ENCODE measurements at regions not wholly inside any gene's neighbourhood (a gene's known extent, or its start where the extent isn't known, plus 50 kb on each side); places are given as distances from the start of the nearest gene placed in this dataset.
A peak's percentile ranks its signal among the peaks of the same experiment; 100 is the strongest.

DNA sequence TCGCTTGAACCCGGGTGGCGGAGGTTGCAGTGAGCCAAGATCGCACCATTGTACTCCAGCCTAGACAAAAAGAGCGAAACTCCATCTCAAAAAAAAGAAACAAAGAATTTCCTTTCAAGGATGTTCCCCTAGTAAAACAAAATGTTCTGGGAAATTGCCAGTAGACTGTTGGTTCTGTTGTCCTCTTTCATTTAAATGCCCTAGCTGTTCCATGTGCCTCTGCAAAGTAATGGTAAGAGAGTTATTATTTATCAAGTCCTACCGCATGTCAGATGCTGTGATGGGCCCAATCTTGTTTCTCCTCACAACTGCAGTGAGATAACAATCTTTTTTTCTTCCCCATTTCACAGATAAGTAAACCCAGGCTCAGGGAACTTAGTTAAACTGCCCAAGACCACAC lies 254.3 kb upstream of the TPM1 start:
- no CpG with 5 or more reads among the region's 6 CpGs for WGBS, 2 donors (ENCODE audit: extremely low coverage in 2 of 2, insufficient read length in 2 of 2, insufficient replicate concordance in 1 of 2)
- Histone ChIP-seq H2BK120ac (ENCODE audit: low read depth, low read length) (no peak overlapping the region), H3K4me1 (ENCODE audit: control insufficient read depth in 2 of 2, insufficient read depth in 1 of 2, low read depth in 1 of 2, low read length in 2 of 2) (peaks cover 5 to 9% of the 10 kb centered on the region in 2 donors), H4K8ac (ENCODE audit: low read depth, low read length) (no peak overlapping the region), H3K4ac (ENCODE audit: low read length) (no peak overlapping the region), H3K27ac (replicated peaks; ENCODE audit: low read length) (no peak overlapping the region), H2BK12ac (ENCODE audit: low read length) (no peak overlapping the region), H2AFZ (ENCODE audit: low read length) (no peak overlapping the region), H2BK15ac (ENCODE audit: low read length) (no peak overlapping the region), H4K91ac (ENCODE audit: low read depth, low read length, poor library complexity) (no peak overlapping the region), H3K79me1 (ENCODE audit: low read depth, low read length) (no peaks in the 10 kb centered on the region), H3K9me3 (replicated peaks in 1 of 2; ENCODE audit: control insufficient read depth in 2 of 2, insufficient read depth in 1 of 2, low read depth in 1 of 2, low read length in 2 of 2) (no peaks in the 10 kb centered on the region), H2BK5ac (ENCODE audit: low read length) (no peak overlapping the region), H3K18ac (ENCODE audit: low read length) (no peak overlapping the region), H3K14ac (ENCODE audit: low read length) (no peak overlapping the region), H3K23ac (ENCODE audit: low read depth, low read length, poor library complexity) (no peak overlapping the region), H3K4me2 (ENCODE audit: insufficient read depth, low read length, poor library complexity, severe bottlenecking) (no peak overlapping the region), H3K4me3 (ENCODE audit: low read length in 2 of 2) (no peak overlapping the region), H3K36me3 (replicated peaks in 1 of 2; ENCODE audit: control insufficient read depth in 2 of 2, insufficient read depth in 2 of 2, low read length in 2 of 2) (no peaks in the 10 kb centered on the region), H3K9ac (ENCODE audit: low read depth, low read length, poor library complexity) (no peak overlapping the region), H2AK5ac (ENCODE audit: low read depth, low read length) (no peak overlapping the region), H3K27me3 (ENCODE audit: control insufficient read depth in 3 of 3, insufficient read depth in 3 of 3, low read depth in 1 of 3, low read length in 3 of 3) (no peaks in the 10 kb centered on the region)
- DNase-seq (ENCODE audit: low spot score) = no peak

GRCh38 chr15:62790546-62790945 lies 252.0 kb upstream of the TPM1 start:
- H3K9me3 ChIP-seq (replicated peaks in 1 of 2; ENCODE audit: control insufficient read depth in 2 of 2, insufficient read depth in 1 of 2, low read depth in 1 of 2, low read length in 2 of 2) = no peaks in the 10 kb centered on the region
- no peak overlapping the region for H3K4ac ChIP-seq (ENCODE audit: low read length)
- no peak for DNase-seq (ENCODE audit: low spot score)
- no peak overlapping the region for H2BK120ac ChIP-seq (ENCODE audit: low read depth, low read length)
- no peaks in the 10 kb centered on the region for H3K27me3 ChIP-seq (ENCODE audit: control insufficient read depth in 3 of 3, insufficient read depth in 3 of 3, low read depth in 1 of 3, low read length in 3 of 3)
- H2BK5ac ChIP-seq (ENCODE audit: low read length) = no peak overlapping the region
- H3K14ac ChIP-seq (ENCODE audit: low read length) = no peak overlapping the region
- no peak overlapping the region for H4K91ac ChIP-seq (ENCODE audit: low read depth, low read length, poor library complexity)
- no peaks in the 10 kb centered on the region for H3K79me1 ChIP-seq (ENCODE audit: low read depth, low read length)
- no peaks in the 10 kb centered on the region for H3K36me3 ChIP-seq (replicated peaks in 1 of 2; ENCODE audit: control insufficient read depth in 2 of 2, insufficient read depth in 2 of 2, low read length in 2 of 2)
- no peak overlapping the region for H3K23ac ChIP-seq (ENCODE audit: low read depth, low read length, poor library complexity)
- no peak overlapping the region for H4K8ac ChIP-seq (ENCODE audit: low read depth, low read length)
- H3K27ac ChIP-seq (replicated peaks; ENCODE audit: low read length) = no peak overlapping the region
- no peak overlapping the region for H2AFZ ChIP-seq (ENCODE audit: low read length)
- H2BK12ac ChIP-seq (ENCODE audit: low read length) = no peak overlapping the region
- H3K9ac ChIP-seq (ENCODE audit: low read depth, low read length, poor library complexity) = no peak overlapping the region
- H2BK15ac ChIP-seq (ENCODE audit: low read length) = no peak overlapping the region
- no peak overlapping the region for H3K4me3 ChIP-seq (ENCODE audit: low read length in 2 of 2)
- peaks cover 8 to 14% of the 10 kb centered on the region in 2 donors for H3K4me1 ChIP-seq (ENCODE audit: control insufficient read depth in 2 of 2, insufficient read depth in 1 of 2, low read depth in 1 of 2, low read length in 2 of 2)
- H3K18ac ChIP-seq (ENCODE audit: low read length) = no peak overlapping the region
- no peak overlapping the region for H2AK5ac ChIP-seq (ENCODE audit: low read depth, low read length)
- WGBS, 2 donors (ENCODE audit: extremely low coverage in 2 of 2, insufficient read length in 2 of 2, insufficient replicate concordance in 1 of 2) = no CpG with 5 or more reads among the region's 4 CpGs
- no peak overlapping the region for H3K4me2 ChIP-seq (ENCODE audit: insufficient read depth, low read length, poor library complexity, severe bottlenecking)

GRCh38 chr15:62791694-62792093 lies 250.9 kb upstream of the TPM1 start:
- Histone ChIP-seq H4K8ac (ENCODE audit: low read depth, low read length) (no peak overlapping the region), H3K27me3 (ENCODE audit: control insufficient read depth in 3 of 3, insufficient read depth in 3 of 3, low read depth in 1 of 3, low read length in 3 of 3) (no peaks in the 10 kb centered on the region), H3K79me1 (ENCODE audit: low read depth, low read length) (no peaks in the 10 kb centered on the region), H3K36me3 (replicated peaks in 1 of 2; ENCODE audit: control insufficient read depth in 2 of 2, insufficient read depth in 2 of 2, low read length in 2 of 2) (no peaks in the 10 kb centered on the region), H3K9me3 (replicated peaks in 1 of 2; ENCODE audit: control insufficient read depth in 2 of 2, insufficient read depth in 1 of 2, low read depth in 1 of 2, low read length in 2 of 2) (no peaks in the 10 kb centered on the region), H2BK15ac (ENCODE audit: low read length) (no peak overlapping the region), H3K23ac (ENCODE audit: low read depth, low read length, poor library complexity) (no peak overlapping the region), H3K4me1 (ENCODE audit: control insufficient read depth in 2 of 2, insufficient read depth in 1 of 2, low read depth in 1 of 2, low read length in 2 of 2) (peaks cover 0 to 18% of the 10 kb centered on the region in 2 donors), H3K27ac (replicated peaks; ENCODE audit: low read length) (no peak overlapping the region), H3K18ac (ENCODE audit: low read length) (no peak overlapping the region), H3K4me2 (ENCODE audit: insufficient read depth, low read length, poor library complexity, severe bottlenecking) (no peak overlapping the region), H3K4me3 (ENCODE audit: low read length in 2 of 2) (no peak overlapping the region), H4K91ac (ENCODE audit: low read depth, low read length, poor library complexity) (no peak overlapping the region), H3K14ac (ENCODE audit: low read length) (no peak overlapping the region), H2BK12ac (ENCODE audit: low read length) (no peak overlapping the region), H2BK120ac (ENCODE audit: low read depth, low read length) (no peak overlapping the region), H2AFZ (ENCODE audit: low read length) (no peak overlapping the region), H3K9ac (ENCODE audit: low read depth, low read length, poor library complexity) (no peak overlapping the region), H2BK5ac (ENCODE audit: low read length) (no peak overlapping the region), H3K4ac (ENCODE audit: low read length) (no peak overlapping the region), H2AK5ac (ENCODE audit: low read depth, low read length) (no peak overlapping the region)
- DNase-seq (ENCODE audit: low spot score) = no peak
- no CpG with 5 or more reads among the region's 5 CpGs for WGBS, 2 donors (ENCODE audit: extremely low coverage in 2 of 2, insufficient read length in 2 of 2, insufficient replicate concordance in 1 of 2)

DNA sequence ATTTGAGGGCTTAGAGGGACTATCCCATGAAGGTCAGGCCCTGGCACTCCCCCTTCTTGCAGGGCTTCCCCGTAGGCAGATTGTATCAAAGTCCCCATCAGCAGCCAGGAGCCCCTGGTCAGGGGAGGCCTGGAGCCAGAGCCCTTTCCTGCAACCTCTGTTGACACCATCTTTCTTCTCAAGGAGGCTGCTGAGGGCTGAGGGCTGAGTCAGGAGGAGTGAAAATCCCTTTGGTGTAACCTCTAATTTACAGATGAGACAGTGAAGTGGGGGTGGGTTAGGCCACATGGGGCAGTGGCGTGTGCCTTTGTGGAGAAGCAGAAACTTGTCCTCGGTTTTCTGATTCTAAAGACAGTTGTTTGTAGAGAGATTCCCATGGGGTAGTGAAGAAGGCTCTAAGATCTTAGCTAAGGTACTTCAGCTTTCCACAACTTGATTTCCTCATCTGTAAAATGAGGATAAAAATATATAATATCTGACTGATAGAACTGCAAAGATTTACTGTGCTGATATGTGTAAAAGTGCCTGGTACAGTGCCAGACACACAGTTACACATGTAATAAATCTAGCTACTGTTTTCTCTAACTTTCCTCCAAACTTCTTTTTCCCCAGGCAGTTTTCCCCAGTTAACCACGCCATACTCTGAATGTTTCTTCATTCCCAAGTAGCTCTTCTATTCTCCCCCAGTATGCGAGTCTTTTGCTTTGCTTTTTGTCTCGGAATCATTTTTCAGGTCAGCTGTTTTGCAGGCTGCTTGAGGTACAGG lies 249.4 kb upstream of the TPM1 start:
- DNase-seq (ENCODE audit: low spot score) = no peak
- Histone ChIP-seq H2BK15ac (ENCODE audit: low read length) (no peak overlapping the region), H3K23ac (ENCODE audit: low read depth, low read length, poor library complexity) (no peak overlapping the region), H3K4me1 (ENCODE audit: control insufficient read depth in 2 of 2, insufficient read depth in 1 of 2, low read depth in 1 of 2, low read length in 2 of 2) (peaks cover 0 to 24% of the 10 kb centered on the region in 2 donors), H3K18ac (ENCODE audit: low read length) (peak overlapping the region; percentile 16), H3K14ac (ENCODE audit: low read length) (no peak overlapping the region), H4K91ac (ENCODE audit: low read depth, low read length, poor library complexity) (no peak overlapping the region), H2AK5ac (ENCODE audit: low read depth, low read length) (peak overlapping the region; percentile 48), H3K36me3 (replicated peaks in 1 of 2; ENCODE audit: control insufficient read depth in 2 of 2, insufficient read depth in 2 of 2, low read length in 2 of 2) (no peaks in the 10 kb centered on the region), H3K4ac (ENCODE audit: low read length) (no peak overlapping the region), H3K27me3 (ENCODE audit: control insufficient read depth in 3 of 3, insufficient read depth in 3 of 3, low read depth in 1 of 3, low read length in 3 of 3) (no peaks in the 10 kb centered on the region), H2BK12ac (ENCODE audit: low read length) (no peak overlapping the region), H2BK5ac (ENCODE audit: low read length) (no peak overlapping the region), H3K27ac (replicated peaks; ENCODE audit: low read length) (no peak overlapping the region), H4K8ac (ENCODE audit: low read depth, low read length) (no peak overlapping the region), H3K9ac (ENCODE audit: low read depth, low read length, poor library complexity) (no peak overlapping the region), H2BK120ac (ENCODE audit: low read depth, low read length) (no peak overlapping the region), H3K79me1 (ENCODE audit: low read depth, low read length) (no peaks in the 10 kb centered on the region), H2AFZ (ENCODE audit: low read length) (no peak overlapping the region), H3K4me2 (ENCODE audit: insufficient read depth, low read length, poor library complexity, severe bottlenecking) (no peak overlapping the region), H3K4me3 (ENCODE audit: low read length in 2 of 2) (no peak overlapping the region), H3K9me3 (replicated peaks in 1 of 2; ENCODE audit: control insufficient read depth in 2 of 2, insufficient read depth in 1 of 2, low read depth in 1 of 2, low read length in 2 of 2) (no peaks in the 10 kb centered on the region)
- no CpG with 5 or more reads among the region's 6 CpGs for WGBS, 2 donors (ENCODE audit: extremely low coverage in 2 of 2, insufficient read length in 2 of 2, insufficient replicate concordance in 1 of 2)
